ENCODE measurements at regions not wholly inside any gene's neighbourhood (a gene's known extent, or its start where the extent isn't known, plus 50 kb on each side); places are given as distances from the start of the nearest gene placed in this dataset.
A peak's percentile ranks its signal among the peaks of the same experiment; 100 is the strongest.

DNA sequence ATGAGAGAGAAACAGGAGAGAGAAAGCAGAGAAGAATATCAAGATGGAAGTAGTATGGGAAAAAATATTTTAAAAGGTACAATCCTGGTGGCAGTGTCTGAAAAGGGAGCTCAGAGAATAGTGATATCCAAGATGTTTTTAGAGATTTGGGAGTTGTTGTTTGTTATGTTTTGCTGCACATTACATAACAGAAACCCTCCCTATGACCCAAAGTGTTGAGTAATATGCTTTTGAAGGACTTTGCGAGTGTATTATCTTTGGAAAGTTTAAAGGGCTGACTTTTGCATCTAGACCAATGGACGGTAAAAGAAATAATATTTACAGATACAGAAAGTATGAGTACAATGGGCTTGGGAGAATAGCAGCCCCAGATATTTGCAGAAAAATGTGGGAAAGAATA lies 759.7 kb downstream of the NTRK3 start:
- TF ChIP-seq, protein P1, sequence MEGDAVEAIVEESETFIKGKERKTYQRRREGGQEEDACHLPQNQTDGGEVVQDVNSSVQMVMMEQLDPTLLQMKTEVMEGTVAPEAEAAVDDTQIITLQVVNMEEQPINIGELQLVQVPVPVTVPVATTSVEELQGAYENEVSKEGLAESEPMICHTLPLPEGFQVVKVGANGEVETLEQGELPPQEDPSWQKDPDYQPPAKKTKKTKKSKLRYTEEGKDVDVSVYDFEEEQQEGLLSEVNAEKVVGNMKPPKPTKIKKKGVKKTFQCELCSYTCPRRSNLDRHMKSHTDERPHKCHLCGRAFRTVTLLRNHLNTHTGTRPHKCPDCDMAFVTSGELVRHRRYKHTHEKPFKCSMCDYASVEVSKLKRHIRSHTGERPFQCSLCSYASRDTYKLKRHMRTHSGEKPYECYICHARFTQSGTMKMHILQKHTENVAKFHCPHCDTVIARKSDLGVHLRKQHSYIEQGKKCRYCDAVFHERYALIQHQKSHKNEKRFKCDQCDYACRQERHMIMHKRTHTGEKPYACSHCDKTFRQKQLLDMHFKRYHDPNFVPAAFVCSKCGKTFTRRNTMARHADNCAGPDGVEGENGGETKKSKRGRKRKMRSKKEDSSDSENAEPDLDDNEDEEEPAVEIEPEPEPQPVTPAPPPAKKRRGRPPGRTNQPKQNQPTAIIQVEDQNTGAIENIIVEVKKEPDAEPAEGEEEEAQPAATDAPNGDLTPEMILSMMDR (conservative IDR thresholded peaks at IDR 0.05; ENCODE audit: low read depth, low read length): no peak
- DNase-seq (ENCODE audit: low read depth): no peak
- no peak overlapping the region for H3K4me3 ChIP-seq (ENCODE audit: low read depth, low read length)

DNA sequence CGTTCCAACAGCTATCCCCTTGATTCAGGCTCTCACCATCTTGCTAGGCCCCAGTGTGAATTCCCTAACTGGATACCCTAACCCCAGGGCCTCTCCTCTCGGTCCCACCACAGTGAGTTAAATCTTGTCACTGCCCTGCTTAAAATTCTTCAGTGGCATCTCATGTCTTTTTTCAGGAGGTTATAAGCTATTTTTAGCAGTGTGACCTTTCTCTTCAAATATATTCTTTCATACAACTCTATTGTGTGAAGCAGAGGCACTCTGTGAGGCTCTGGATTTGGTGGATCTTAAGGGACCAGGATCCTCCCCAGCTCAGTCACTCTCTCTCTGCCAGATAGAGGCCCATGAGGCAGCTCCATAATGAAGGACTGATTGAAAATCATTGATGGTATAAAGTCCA lies 760.4 kb downstream of the NTRK3 start:
- TF ChIP-seq, protein P1 (conservative IDR thresholded peaks at IDR 0.05; ENCODE audit: low read depth, low read length): no peak
- H3K4me3 ChIP-seq (ENCODE audit: low read depth, low read length): no peak overlapping the region
- DNase-seq (ENCODE audit: low read depth): no peak

DNA sequence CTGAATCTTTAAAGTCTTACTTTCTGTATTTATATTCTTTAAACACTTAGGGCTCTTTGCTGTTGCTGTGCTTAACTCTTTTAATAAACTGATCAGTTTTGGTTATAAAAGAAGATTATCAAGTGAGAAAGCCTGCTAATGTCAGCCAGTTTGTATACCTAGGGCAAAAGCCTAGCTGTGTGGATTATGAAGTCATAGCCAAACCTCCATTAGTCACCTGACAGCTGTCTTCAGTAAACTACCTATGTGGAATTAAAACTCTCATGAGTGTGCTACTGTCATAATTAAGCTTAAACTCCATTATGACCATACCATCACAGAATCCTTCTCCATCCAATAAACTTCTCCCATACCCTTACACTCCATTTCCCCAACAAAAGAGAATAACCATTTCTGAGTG lies 762.7 kb downstream of the NTRK3 start:
- TF ChIP-seq, protein P1 (conservative IDR thresholded peaks at IDR 0.05; ENCODE audit: low read depth, low read length): no peak
- H3K4me3 ChIP-seq (ENCODE audit: low read depth, low read length): no peak overlapping the region
- DNase-seq (ENCODE audit: low read depth): no peak

DNA sequence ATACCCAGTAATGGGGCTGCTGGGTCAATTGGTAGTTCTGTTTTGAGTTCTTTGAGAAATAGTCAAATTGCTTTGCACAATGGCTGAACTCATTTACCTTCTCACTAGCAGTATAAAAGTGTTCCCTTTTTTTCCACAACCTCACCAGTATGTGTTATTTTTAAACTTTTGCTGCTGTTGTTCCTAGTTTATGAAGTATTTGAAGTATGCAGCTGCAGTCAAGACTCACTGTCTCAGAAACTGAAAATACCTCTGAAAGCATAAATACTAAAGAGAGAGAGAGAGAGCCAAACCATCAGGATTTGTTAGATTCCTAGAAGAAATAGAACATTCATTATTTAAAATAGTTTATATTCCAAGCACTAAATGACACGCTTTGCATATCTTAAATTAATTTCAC lies 764.2 kb downstream of the NTRK3 start:
- TF ChIP-seq, protein P1 (conservative IDR thresholded peaks at IDR 0.05; ENCODE audit: low read depth, low read length): no peak
- H3K4me3 ChIP-seq (ENCODE audit: low read depth, low read length): no peak overlapping the region
- peak; percentile 53 for DNase-seq (ENCODE audit: low read depth)

DNA sequence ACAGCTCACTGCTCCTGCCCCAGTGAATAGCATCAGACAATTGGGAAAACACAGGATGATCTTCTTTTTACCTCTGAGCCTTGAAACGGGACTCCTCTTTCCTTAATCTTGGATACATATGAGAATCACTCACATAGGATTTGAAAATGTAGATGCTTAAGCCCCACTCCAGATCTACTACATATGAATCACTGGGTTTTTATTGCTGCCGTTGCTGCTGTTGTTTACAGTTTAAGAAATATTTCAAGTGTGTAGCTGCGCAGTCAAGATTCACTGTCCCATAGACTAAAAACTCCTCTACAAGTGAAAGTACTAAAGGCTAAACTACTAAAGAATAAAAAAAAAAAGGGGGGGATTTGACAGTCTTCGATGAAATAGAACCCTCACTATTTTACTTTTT lies 765.9 kb downstream of the NTRK3 start:
- no peak overlapping the region for H3K4me3 ChIP-seq (ENCODE audit: low read depth, low read length)
- TF ChIP-seq, protein P1 (conservative IDR thresholded peaks at IDR 0.05; ENCODE audit: low read depth, low read length): no peak
- DNase-seq (ENCODE audit: low read depth): no peak

DNA sequence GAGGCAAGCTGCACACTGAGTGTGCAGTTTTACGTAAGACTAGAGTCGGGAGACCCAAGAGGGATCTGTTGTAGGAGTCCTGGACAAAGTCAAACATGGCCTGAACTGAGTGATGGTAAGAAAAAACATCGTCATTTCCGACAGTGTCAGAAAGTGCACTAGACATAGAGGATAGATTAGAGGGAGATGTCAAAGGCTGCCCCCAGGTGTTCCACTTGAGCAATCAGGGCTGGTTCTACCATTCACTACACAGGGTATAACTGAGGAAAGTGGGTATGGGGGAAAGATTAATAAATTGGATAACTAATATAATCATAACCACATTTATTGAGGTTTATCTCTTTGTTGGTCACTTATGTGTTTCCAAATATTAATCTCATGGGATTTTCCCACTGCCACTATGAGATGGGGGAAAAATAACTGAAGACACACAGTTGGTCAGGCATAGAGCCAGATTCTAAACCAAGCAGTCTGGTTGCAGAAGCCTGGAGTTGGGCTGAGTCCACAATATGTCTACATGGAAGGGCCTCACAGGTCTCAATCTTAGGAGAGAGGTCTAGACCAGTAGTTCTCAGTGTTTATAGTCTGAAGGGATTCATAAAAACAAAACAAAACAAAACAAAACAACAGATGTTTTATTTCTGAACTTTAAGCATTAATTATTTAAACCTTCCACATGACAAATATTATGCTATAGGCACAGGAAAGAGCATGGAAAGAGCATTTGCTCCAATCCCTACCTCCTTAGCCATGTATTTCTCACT lies 766.5 kb downstream of the NTRK3 start:
- no peak for DNase-seq (ENCODE audit: low read depth)
- no peak overlapping the region for H3K4me3 ChIP-seq (ENCODE audit: low read depth, low read length)
- TF ChIP-seq, protein P1 (conservative IDR thresholded peaks at IDR 0.05; ENCODE audit: low read depth, low read length): no peak

DNA sequence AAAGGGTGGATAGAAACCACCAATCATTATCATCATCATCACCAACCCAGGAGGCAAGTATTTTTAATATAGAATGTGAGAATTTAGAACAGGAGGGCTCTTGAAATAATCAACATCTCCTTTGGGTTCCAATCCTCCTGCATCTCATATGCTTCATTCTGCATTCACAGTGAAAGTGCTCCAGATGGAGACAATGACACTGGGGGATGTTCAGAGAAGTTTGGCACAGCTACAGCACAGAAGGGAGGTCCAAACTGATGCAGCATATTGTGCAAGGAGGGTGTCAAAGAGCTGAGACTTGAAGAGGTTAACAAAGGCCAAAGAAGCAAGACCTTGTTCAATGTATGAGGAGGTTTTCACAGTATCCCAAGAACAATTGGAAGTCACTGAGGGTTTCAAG lies 767.1 kb downstream of the NTRK3 start:
- TF ChIP-seq, protein P1 (conservative IDR thresholded peaks at IDR 0.05; ENCODE audit: low read depth, low read length): no peak
- no peak for DNase-seq (ENCODE audit: low read depth)
- no peak overlapping the region for H3K4me3 ChIP-seq (ENCODE audit: low read depth, low read length)

Data from choroid plexus epithelial cell (primary cell).